ENCODE measurements at regions not wholly inside any gene's neighbourhood (a gene's known extent, or its start where the extent isn't known, plus 50 kb on each side); places are given as distances from the start of the nearest gene placed in this dataset.

GRCh38 chr6:167532410-167533288, 207.8 kb downstream of the TTLL2 start:
- no peak for TF ChIP-seq TEAD4 (IDR thresholded peaks at IDR 0.05)
- TF ChIP-seq EP300 (IDR thresholded peaks at IDR 0.05; ENCODE audit: borderline replicate concordance), result no peak
- no peak for TF ChIP-seq TCF12 (IDR thresholded peaks at IDR 0.05; ENCODE audit: low read depth)
- TF ChIP-seq TAF1 (IDR thresholded peaks at IDR 0.05; ENCODE audit: low read depth), result no peak
- TF ChIP-seq USF1 (IDR thresholded peaks at IDR 0.05), result no peak
- no peak for TF ChIP-seq YY1 (IDR thresholded peaks at IDR 0.05; ENCODE audit: low read depth)
- TF ChIP-seq NFIC (IDR thresholded peaks at IDR 0.05), result no peak
- TF ChIP-seq FOXM1 (IDR thresholded peaks at IDR 0.05; ENCODE audit: borderline replicate concordance, low read depth), result no peak
- TF ChIP-seq CEBPB (IDR thresholded peaks at IDR 0.05), result no peak
- TF ChIP-seq EGR1 (IDR thresholded peaks at IDR 0.05), result no peak
- TF ChIP-seq, protein P1, sequence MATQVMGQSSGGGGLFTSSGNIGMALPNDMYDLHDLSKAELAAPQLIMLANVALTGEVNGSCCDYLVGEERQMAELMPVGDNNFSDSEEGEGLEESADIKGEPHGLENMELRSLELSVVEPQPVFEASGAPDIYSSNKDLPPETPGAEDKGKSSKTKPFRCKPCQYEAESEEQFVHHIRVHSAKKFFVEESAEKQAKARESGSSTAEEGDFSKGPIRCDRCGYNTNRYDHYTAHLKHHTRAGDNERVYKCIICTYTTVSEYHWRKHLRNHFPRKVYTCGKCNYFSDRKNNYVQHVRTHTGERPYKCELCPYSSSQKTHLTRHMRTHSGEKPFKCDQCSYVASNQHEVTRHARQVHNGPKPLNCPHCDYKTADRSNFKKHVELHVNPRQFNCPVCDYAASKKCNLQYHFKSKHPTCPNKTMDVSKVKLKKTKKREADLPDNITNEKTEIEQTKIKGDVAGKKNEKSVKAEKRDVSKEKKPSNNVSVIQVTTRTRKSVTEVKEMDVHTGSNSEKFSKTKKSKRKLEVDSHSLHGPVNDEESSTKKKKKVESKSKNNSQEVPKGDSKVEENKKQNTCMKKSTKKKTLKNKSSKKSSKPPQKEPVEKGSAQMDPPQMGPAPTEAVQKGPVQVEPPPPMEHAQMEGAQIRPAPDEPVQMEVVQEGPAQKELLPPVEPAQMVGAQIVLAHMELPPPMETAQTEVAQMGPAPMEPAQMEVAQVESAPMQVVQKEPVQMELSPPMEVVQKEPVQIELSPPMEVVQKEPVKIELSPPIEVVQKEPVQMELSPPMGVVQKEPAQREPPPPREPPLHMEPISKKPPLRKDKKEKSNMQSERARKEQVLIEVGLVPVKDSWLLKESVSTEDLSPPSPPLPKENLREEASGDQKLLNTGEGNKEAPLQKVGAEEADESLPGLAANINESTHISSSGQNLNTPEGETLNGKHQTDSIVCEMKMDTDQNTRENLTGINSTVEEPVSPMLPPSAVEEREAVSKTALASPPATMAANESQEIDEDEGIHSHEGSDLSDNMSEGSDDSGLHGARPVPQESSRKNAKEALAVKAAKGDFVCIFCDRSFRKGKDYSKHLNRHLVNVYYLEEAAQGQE (IDR thresholded peaks at IDR 0.05; ENCODE audit: low read depth), result no peak
- no peak for TF ChIP-seq ZBTB7A (IDR thresholded peaks at IDR 0.05; ENCODE audit: low read depth)

DNA sequence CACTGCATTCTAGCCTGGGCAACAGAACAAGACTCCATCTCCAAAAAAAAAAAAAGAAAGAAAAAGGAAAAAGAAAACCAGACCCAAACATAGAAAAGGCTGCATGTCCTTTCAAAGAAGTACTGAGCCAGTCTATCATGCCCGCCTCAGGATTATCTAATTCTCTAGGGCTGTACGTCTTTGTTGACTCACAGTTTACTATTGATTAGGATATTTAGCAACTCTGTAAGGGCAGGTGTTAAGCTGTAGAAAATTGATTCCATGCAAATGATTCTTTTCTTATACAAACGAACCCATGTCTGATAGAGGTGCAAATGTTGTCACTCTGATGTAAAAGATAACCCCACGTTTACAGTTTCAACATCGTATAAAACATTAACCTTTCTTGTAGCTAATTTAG, 209.0 kb downstream of the TTLL2 start:
- TF ChIP-seq NFIC (IDR thresholded peaks at IDR 0.05) (no peak), FOXM1 (IDR thresholded peaks at IDR 0.05; ENCODE audit: borderline replicate concordance, low read depth) (no peak), CEBPB (IDR thresholded peaks at IDR 0.05) (no peak), TCF12 (IDR thresholded peaks at IDR 0.05; ENCODE audit: low read depth) (no peak), YY1 (IDR thresholded peaks at IDR 0.05; ENCODE audit: low read depth) (no peak), CREB1 (IDR thresholded peaks at IDR 0.05; ENCODE audit: low read depth) (no peak), USF1 (IDR thresholded peaks at IDR 0.05) (no peak)
- TF ChIP-seq, protein P1 (IDR thresholded peaks at IDR 0.05; ENCODE audit: low read depth), result no peak

DNA sequence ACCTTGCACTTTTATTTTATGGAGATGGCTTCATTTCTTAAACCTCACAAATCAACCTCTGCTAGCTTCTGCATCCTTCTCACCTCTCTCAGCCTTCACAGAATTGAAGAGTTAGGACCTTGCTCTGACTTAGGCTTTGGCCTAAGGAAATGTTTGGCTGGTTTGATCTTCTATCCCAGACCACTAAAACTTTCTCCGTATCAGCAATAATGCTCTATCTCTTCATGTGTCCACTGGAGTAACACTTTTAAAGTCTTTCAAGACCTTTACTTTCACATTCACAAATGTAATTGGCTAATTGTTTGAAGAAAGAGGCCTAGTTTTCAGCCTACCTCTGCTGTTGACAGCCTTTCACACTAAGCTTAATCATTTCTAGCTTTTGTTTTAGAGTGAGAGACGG, 212.9 kb downstream of the TTLL2 start:
- TF ChIP-seq RAD21 (IDR thresholded peaks at IDR 0.05; ENCODE audit: low read depth) (no peak), CEBPB (IDR thresholded peaks at IDR 0.05) (no peak), ZBTB7A (IDR thresholded peaks at IDR 0.05; ENCODE audit: low read depth) (no peak), EGR1 (IDR thresholded peaks at IDR 0.05) (no peak), YY1 (IDR thresholded peaks at IDR 0.05; ENCODE audit: low read depth) (no peak), CREB1 (IDR thresholded peaks at IDR 0.05; ENCODE audit: low read depth) (no peak)

DNA sequence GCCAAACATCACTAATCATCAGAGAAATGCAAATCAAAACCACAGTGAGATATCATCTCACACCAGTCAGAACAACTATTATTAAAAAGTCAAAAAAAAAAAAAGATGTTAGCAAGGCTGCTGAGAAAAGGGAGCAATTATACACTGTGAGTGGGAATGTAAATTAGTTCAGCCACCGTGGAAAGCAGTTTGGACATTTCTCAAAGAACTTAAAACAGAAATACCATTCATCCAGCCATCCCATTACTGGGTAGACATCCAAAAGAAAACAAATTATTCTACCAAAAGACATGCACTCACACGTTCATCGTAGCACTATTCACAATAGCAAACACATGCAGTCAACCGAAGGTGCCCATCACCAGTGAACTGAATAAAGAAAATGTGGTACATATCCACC, 213.9 kb downstream of the TTLL2 start:
- TF ChIP-seq USF1 (IDR thresholded peaks at IDR 0.05) (no peak), CREB1 (IDR thresholded peaks at IDR 0.05; ENCODE audit: low read depth) (no peak), EGR1 (IDR thresholded peaks at IDR 0.05) (no peak), YY1 (IDR thresholded peaks at IDR 0.05; ENCODE audit: low read depth) (no peak), EP300 (IDR thresholded peaks at IDR 0.05; ENCODE audit: borderline replicate concordance) (no peak), TAF1 (IDR thresholded peaks at IDR 0.05; ENCODE audit: low read depth) (no peak), ZBTB7A (IDR thresholded peaks at IDR 0.05; ENCODE audit: low read depth) (no peak), NFIC (IDR thresholded peaks at IDR 0.05) (no peak), TEAD4 (IDR thresholded peaks at IDR 0.05) (no peak), FOXM1 (IDR thresholded peaks at IDR 0.05; ENCODE audit: borderline replicate concordance, low read depth) (no peak), TCF12 (IDR thresholded peaks at IDR 0.05; ENCODE audit: low read depth) (no peak), RAD21 (IDR thresholded peaks at IDR 0.05; ENCODE audit: low read depth) (no peak), CEBPB (IDR thresholded peaks at IDR 0.05) (no peak)
- TF ChIP-seq, protein P2, sequence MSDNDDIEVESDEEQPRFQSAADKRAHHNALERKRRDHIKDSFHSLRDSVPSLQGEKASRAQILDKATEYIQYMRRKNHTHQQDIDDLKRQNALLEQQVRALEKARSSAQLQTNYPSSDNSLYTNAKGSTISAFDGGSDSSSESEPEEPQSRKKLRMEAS (IDR thresholded peaks at IDR 0.05), result no peak
- TF ChIP-seq, protein P1 (IDR thresholded peaks at IDR 0.05; ENCODE audit: low read depth), result no peak

All from Ishikawa (cell line).